ENCODE measurements at regions not wholly inside any gene's neighbourhood (a gene's known extent, or its start where the extent isn't known, plus 50 kb on each side); places are given as distances from the start of the nearest gene placed in this dataset.

- Mint-ChIP-seq H3K27ac (no peak overlapping the region), H3K27me3 (peaks cover 21 to 39% (median 27%) of the 10 kb centered on the region in 5 donors), H3K36me3 (peaks cover 0 to 11% (median 0%) of the 10 kb centered on the region in 5 donors), H3K9me3 (peaks cover 0 to 15% (median 4%) of the 10 kb centered on the region in 11 donors), H3K4me3 (no peak overlapping the region), H3K4me1 (no peaks in the 10 kb centered on the region)
- Histone ChIP-seq H3K4me3 (ENCODE audit: low read length) (no peak overlapping the region), H3K27ac (ENCODE audit: low read depth, low read length) (no peak overlapping the region), H3K4me1 (ENCODE audit: control insufficient read depth in 2 of 2, insufficient read depth in 2 of 2, low read length in 2 of 2) (no peaks in the 10 kb centered on the region), H3K36me3 (ENCODE audit: control insufficient read depth in 2 of 3, insufficient read depth in 3 of 3, low read length in 3 of 3) (no peaks in the 10 kb centered on the region), H3K9me3 (ENCODE audit: control insufficient read depth in 2 of 3, low read length in 3 of 3) (no peaks in the 10 kb centered on the region), H3K27me3 (ENCODE audit: control insufficient read depth in 2 of 2, insufficient read depth in 2 of 2, low read length in 2 of 2) (no peaks in the 10 kb centered on the region)
- DNase-seq (no peak), ATAC-seq (no peak)
- intact Hi-C loops (cut with micrococcal nuclease) = no loop called here
- POLR2A ChIA-PET = no interaction called here
- CTCF ChIA-PET = no interaction called here
These were observed 419.3 kb upstream of the ZMIZ1 start for GRCh38 chr10:78649429-78649828.

GRCh38 chr10:78650122-78650521 lies 418.6 kb upstream of the ZMIZ1 start:
- Mint-ChIP-seq H3K27ac (no peak overlapping the region), H3K4me3 (no peak overlapping the region), H3K36me3 (peaks cover 0 to 5% (median 0%) of the 10 kb centered on the region in 5 donors), H3K4me1 (peaks cover 0 to 1% (median 0%) of the 10 kb centered on the region in 7 donors), H3K27me3 (peaks cover 21 to 43% (median 31%) of the 10 kb centered on the region in 5 donors), H3K9me3 (peaks cover 0 to 9% (median 0%) of the 10 kb centered on the region in 11 donors)
- Histone ChIP-seq H3K9me3 (ENCODE audit: control insufficient read depth in 2 of 3, low read length in 3 of 3) (no peaks in the 10 kb centered on the region), H3K27me3 (ENCODE audit: control insufficient read depth in 2 of 2, insufficient read depth in 2 of 2, low read length in 2 of 2) (no peaks in the 10 kb centered on the region), H3K4me3 (ENCODE audit: low read length) (no peak overlapping the region), H3K4me1 (ENCODE audit: control insufficient read depth in 2 of 2, insufficient read depth in 2 of 2, low read length in 2 of 2) (no peaks in the 10 kb centered on the region), H3K27ac (ENCODE audit: low read depth, low read length) (no peak overlapping the region), H3K36me3 (ENCODE audit: control insufficient read depth in 2 of 3, insufficient read depth in 3 of 3, low read length in 3 of 3) (no peaks in the 10 kb centered on the region)
- POLR2A ChIA-PET = no interaction called here
- DNase-seq (no peak), ATAC-seq (no peak)
- intact Hi-C loops (cut with micrococcal nuclease) = no loop called here
- CTCF ChIA-PET = no interaction called here

- Mint-ChIP-seq H3K4me1 (peaks cover 0 to 1% (median 0%) of the 10 kb centered on the region in 7 donors), H3K9me3 (peaks cover 0 to 6% (median 0%) of the 10 kb centered on the region in 11 donors), H3K4me3 (no peak overlapping the region), H3K27me3 (peaks cover 21 to 43% (median 31%) of the 10 kb centered on the region in 5 donors), H3K36me3 (no peaks in the 10 kb centered on the region), H3K27ac (no peak overlapping the region)
- Histone ChIP-seq H3K9me3 (ENCODE audit: control insufficient read depth in 2 of 3, low read length in 3 of 3) (no peaks in the 10 kb centered on the region), H3K4me3 (ENCODE audit: low read length) (no peak overlapping the region), H3K27me3 (ENCODE audit: control insufficient read depth in 2 of 2, insufficient read depth in 2 of 2, low read length in 2 of 2) (no peaks in the 10 kb centered on the region), H3K36me3 (ENCODE audit: control insufficient read depth in 2 of 3, insufficient read depth in 3 of 3, low read length in 3 of 3) (no peaks in the 10 kb centered on the region), H3K27ac (ENCODE audit: low read depth, low read length) (no peak overlapping the region), H3K4me1 (ENCODE audit: control insufficient read depth in 2 of 2, insufficient read depth in 2 of 2, low read length in 2 of 2) (no peaks in the 10 kb centered on the region)
- ATAC-seq = no peak
- DNase-seq = no peak
- ChIA-PET POLR2A (no interaction called here), CTCF (no interaction called here)
- intact Hi-C loops (cut with micrococcal nuclease) = no loop called here
These were observed 417.5 kb upstream of the ZMIZ1 start for GRCh38 chr10:78651287-78651686.

- Histone ChIP-seq H3K9me3 (ENCODE audit: control insufficient read depth in 2 of 3, low read length in 3 of 3) (no peaks in the 10 kb centered on the region), H3K27ac (ENCODE audit: low read depth, low read length) (no peak overlapping the region), H3K27me3 (ENCODE audit: control insufficient read depth in 2 of 2, insufficient read depth in 2 of 2, low read length in 2 of 2) (no peaks in the 10 kb centered on the region), H3K36me3 (ENCODE audit: control insufficient read depth in 2 of 3, insufficient read depth in 3 of 3, low read length in 3 of 3) (no peaks in the 10 kb centered on the region), H3K4me3 (ENCODE audit: low read length) (no peak overlapping the region), H3K4me1 (ENCODE audit: control insufficient read depth in 2 of 2, insufficient read depth in 2 of 2, low read length in 2 of 2) (no peaks in the 10 kb centered on the region)
- ChIA-PET POLR2A (no interaction called here), CTCF (no interaction called here)
- H3K27me3 Mint-ChIP-seq = peaks cover 21 to 38% (median 27%) of the 10 kb centered on the region in 5 donors
- no peak overlapping the region for H3K4me3 Mint-ChIP-seq
- ATAC-seq (no peak), DNase-seq (no peak)
- no peak overlapping the region for H3K27ac Mint-ChIP-seq
- intact Hi-C loops (cut with micrococcal nuclease) = no loop called here
- peaks cover 0 to 1% (median 0%) of the 10 kb centered on the region in 7 donors for H3K4me1 Mint-ChIP-seq
- peaks cover 0 to 6% (median 0%) of the 10 kb centered on the region in 11 donors for H3K9me3 Mint-ChIP-seq
- H3K36me3 Mint-ChIP-seq = no peaks in the 10 kb centered on the region
These were observed 415.2 kb upstream of the ZMIZ1 start for GRCh38 chr10:78653555-78653954.

- CTCF ChIA-PET = no interaction called here
- no peaks in the 10 kb centered on the region for H3K9me3 ChIP-seq (ENCODE audit: control insufficient read depth in 2 of 3, low read length in 3 of 3)
- H3K4me3 ChIP-seq (ENCODE audit: low read length) = no peak overlapping the region
- POLR2A ChIA-PET = interaction anchor here (0.6 kb wide), 1 partner anchor 1364 kb away, joined by 4 read pairs; no protein-coding TSS in a partner anchor
- no peaks in the 10 kb centered on the region for H3K4me1 ChIP-seq (ENCODE audit: control insufficient read depth in 2 of 2, insufficient read depth in 2 of 2, low read length in 2 of 2)
- peaks cover 0 to 1% (median 0%) of the 10 kb centered on the region in 7 donors for H3K4me1 Mint-ChIP-seq
- DNase-seq = no peak
- peaks cover 20 to 41% (median 27%) of the 10 kb centered on the region in 5 donors for H3K27me3 Mint-ChIP-seq
- no peaks in the 10 kb centered on the region for H3K36me3 Mint-ChIP-seq
- H3K4me3 Mint-ChIP-seq = no peak overlapping the region
- no peaks in the 10 kb centered on the region for H3K27me3 ChIP-seq (ENCODE audit: control insufficient read depth in 2 of 2, insufficient read depth in 2 of 2, low read length in 2 of 2)
- intact Hi-C loops (cut with micrococcal nuclease) = no loop called here
- no peaks in the 10 kb centered on the region for H3K36me3 ChIP-seq (ENCODE audit: control insufficient read depth in 2 of 3, insufficient read depth in 3 of 3, low read length in 3 of 3)
- no peak overlapping the region for H3K27ac ChIP-seq (ENCODE audit: low read depth, low read length)
- peaks cover 0 to 6% (median 0%) of the 10 kb centered on the region in 11 donors for H3K9me3 Mint-ChIP-seq
- no peak overlapping the region for H3K27ac Mint-ChIP-seq
- ATAC-seq = no peak
These were observed 414.6 kb upstream of the ZMIZ1 start for GRCh38 chr10:78654047-78654590.

- Histone ChIP-seq H3K4me1 (ENCODE audit: control insufficient read depth in 2 of 2, insufficient read depth in 2 of 2, low read length in 2 of 2) (no peaks in the 10 kb centered on the region), H3K4me3 (ENCODE audit: low read length) (no peak overlapping the region), H3K9me3 (ENCODE audit: control insufficient read depth in 2 of 3, low read length in 3 of 3) (no peaks in the 10 kb centered on the region), H3K27me3 (ENCODE audit: control insufficient read depth in 2 of 2, insufficient read depth in 2 of 2, low read length in 2 of 2) (no peaks in the 10 kb centered on the region), H3K27ac (ENCODE audit: low read depth, low read length) (no peak overlapping the region), H3K36me3 (ENCODE audit: control insufficient read depth in 2 of 3, insufficient read depth in 3 of 3, low read length in 3 of 3) (no peaks in the 10 kb centered on the region)
- intact Hi-C loops (cut with micrococcal nuclease) = loop anchor here (2.0 to 5.0 kb wide), 2 partner anchors 411 to 539 kb away; partner anchors contain the start of gene ZMIZ1 (in 1 of the 2)
- Mint-ChIP-seq H3K27me3 (peaks cover 11 to 29% (median 13%) of the 10 kb centered on the region in 5 donors), H3K4me3 (no peak overlapping the region), H3K9me3 (peaks cover 0 to 6% (median 0%) of the 10 kb centered on the region in 11 donors), H3K27ac (no peak overlapping the region), H3K36me3 (no peaks in the 10 kb centered on the region), H3K4me1 (peaks cover 0 to 1% (median 0%) of the 10 kb centered on the region in 7 donors)
- CTCF ChIA-PET = interaction anchor here (0.5 to 2.7 kb wide), 3 partner anchors 271 to 609 kb away, joined by 3 to 16 read pairs (median 3); no protein-coding TSS in a partner anchor
- DNase-seq (no peak), ATAC-seq (no peak)
- POLR2A ChIA-PET = interaction anchor here (0.6 kb wide), 1 partner anchor 493 kb away, joined by 3 read pairs; no protein-coding TSS in a partner anchor
These were observed 412.8 kb upstream of the ZMIZ1 start for GRCh38 chr10:78655979-78656378.

All from naive thymus-derived CD4-positive, alpha-beta T cell (primary cell).